CD4-positive, alpha-beta memory T cell (primary cell): ENCODE measurements at regions not wholly inside any gene's neighbourhood (a gene's known extent, or its start where the extent isn't known, plus 50 kb on each side); places are given as distances from the start of the nearest gene placed in this dataset.

Source experiments
- CTCF ChIA-PET: fragments of 350-600 bp; sonication (Branson Sonifier 250); formaldehyde crosslinking; loops from one replicate; lab custom pipeline; 2021; ENCODE audit warnings: inconsistent platforms; ENCODE audit not compliant: partially characterized antibody; lab: Charles Lee
- POLR2A ChIA-PET: fragments of 350-600 bp; sonication (Branson Sonifier 250); formaldehyde crosslinking; loops from one replicate; lab custom pipeline; 2021; ENCODE audit not compliant: partially characterized antibody; lab: Charles Lee
- DNase-seq, 5 donors: peaks; one replicate each; pipeline versions ENCODE4 v3.0.0 to v3.0.0-alpha.2; 2020 to 2022; ENCODE audit warnings: mixed read lengths in 1 of 5
- H3K27ac ChIP-seq: one replicate; pipeline ENCODE4 v1.7.0; 2013; ENCODE audit warnings: low read depth, low read length
- H3K27me3 ChIP-seq: 2 replicates; pipeline ENCODE4 v1.7.0; 2013; ENCODE audit warnings: mild to moderate bottlenecking, low read length, moderate library complexity; ENCODE audit not compliant: insufficient read depth
- H3K36me3 ChIP-seq: 2 replicates; pipeline ENCODE4 v1.7.0; 2013; ENCODE audit warnings: mild to moderate bottlenecking, low read length, moderate library complexity; ENCODE audit not compliant: insufficient read depth
- H3K4me1 ChIP-seq: 2 replicates; pipeline ENCODE4 v1.7.0; 2013; ENCODE audit warnings: mild to moderate bottlenecking, low read length, moderate library complexity; ENCODE audit not compliant: insufficient read depth
- H3K4me3 ChIP-seq, 2 donors: one replicate each; pipeline ENCODE4 v1.7.0; 2013; ENCODE audit warnings: low read length in 2 of 2, mild to moderate bottlenecking in 1 of 2
- H3K9me3 ChIP-seq, 2 donors: one replicate each; pipeline ENCODE4 v1.7.0; 2013; ENCODE audit warnings: low read length in 2 of 2, control low read depth in 1 of 2; ENCODE audit not compliant: control insufficient read depth in 1 of 2
- H3K27ac Mint-ChIP-seq, 7 donors: one replicate each; pipeline ENCODE4 v1.8.0; 2020 to 2021; ENCODE audit warnings: mixed read lengths in 7 of 7, mild to moderate bottlenecking in 6 of 7, inconsistent platforms in 3 of 7, moderate library complexity in 3 of 7
- H3K27me3 Mint-ChIP-seq, 2 donors: one replicate each; pipeline ENCODE4 v1.8.0; 2020 to 2021; ENCODE audit warnings: mixed read lengths in 2 of 2
- H3K36me3 Mint-ChIP-seq, 2 donors: one replicate each; pipeline ENCODE4 v1.8.0; 2020 to 2021; ENCODE audit warnings: mixed read lengths in 2 of 2, inconsistent platforms in 1 of 2, mild to moderate bottlenecking in 1 of 2
- H3K4me1 Mint-ChIP-seq, 4 donors: one replicate each; pipeline ENCODE4 v1.8.0; 2020 to 2021; ENCODE audit warnings: mixed read lengths in 4 of 4, mild to moderate bottlenecking in 1 of 4
- H3K4me3 Mint-ChIP-seq, 8 donors: one replicate each; pipeline ENCODE4 v1.8.0; 2020 to 2021; ENCODE audit warnings: mixed read lengths in 8 of 8, mild to moderate bottlenecking in 7 of 8, moderate library complexity in 6 of 8, inconsistent platforms in 3 of 8
- H3K9me3 Mint-ChIP-seq, 8 donors: one replicate each; pipeline ENCODE4 v1.8.0; 2020 to 2021; ENCODE audit warnings: mixed read lengths in 8 of 8, mild to moderate bottlenecking in 5 of 8, inconsistent platforms in 3 of 8, moderate library complexity in 1 of 8
- intact Hi-C: fragments of 100-400 bp; cut with micrococcal nuclease; formaldehyde crosslinking; loops from one replicate; pipeline ENCODE4 v1.15.1; 2023

GRCh38 chr9:108081112-108081511 lies 591.5 kb upstream of the KLF4 start:
- Mint-ChIP-seq H3K27me3 (no peaks in the 10 kb centered on the region), H3K4me3 (no peak overlapping the region), H3K9me3 (peaks cover 4 to 18% (median 10%) of the 10 kb centered on the region in 8 donors), H3K27ac (no peak overlapping the region), H3K4me1 (no peaks in the 10 kb centered on the region), H3K36me3 (no peaks in the 10 kb centered on the region)
- DNase-seq: no peak
- H3K27ac ChIP-seq: no peak overlapping the region
- no peaks in the 10 kb centered on the region for H3K4me1 ChIP-seq
- no peak overlapping the region for H3K4me3 ChIP-seq
- H3K9me3 ChIP-seq: no peaks in the 10 kb centered on the region
- no peaks in the 10 kb centered on the region for H3K27me3 ChIP-seq
- no peaks in the 10 kb centered on the region for H3K36me3 ChIP-seq
- intact Hi-C loops: no loop called here
- POLR2A ChIA-PET: no interaction called here
- CTCF ChIA-PET: no interaction called here

GRCh38 chr9:108080285-108080684 lies 590.7 kb upstream of the KLF4 start:
- ChIA-PET CTCF (no interaction called here), POLR2A (no interaction called here)
- intact Hi-C loops: no loop called here

GRCh38 chr9:108078811-108079210 lies 589.2 kb upstream of the KLF4 start:
- H3K4me1 ChIP-seq: no peaks in the 10 kb centered on the region
- Mint-ChIP-seq H3K36me3 (no peaks in the 10 kb centered on the region), H3K27me3 (no peaks in the 10 kb centered on the region), H3K27ac (no peak overlapping the region), H3K4me3 (no peak overlapping the region), H3K9me3 (peaks cover 2 to 17% (median 11%) of the 10 kb centered on the region in 8 donors), H3K4me1 (no peaks in the 10 kb centered on the region)
- no peaks in the 10 kb centered on the region for H3K27me3 ChIP-seq
- H3K9me3 ChIP-seq: no peaks in the 10 kb centered on the region
- CTCF ChIA-PET: no interaction called here
- H3K36me3 ChIP-seq: no peaks in the 10 kb centered on the region
- intact Hi-C loops: no loop called here
- no peak overlapping the region for H3K4me3 ChIP-seq
- POLR2A ChIA-PET: no interaction called here
- DNase-seq: no peak
- no peak overlapping the region for H3K27ac ChIP-seq

More at GRCh38 chr9:108080285-108080684, 590.7 kb upstream of the KLF4 start:
- H3K36me3 Mint-ChIP-seq: no peaks in the 10 kb centered on the region
- Histone ChIP-seq H3K27ac (no peak overlapping the region), H3K9me3 (no peaks in the 10 kb centered on the region), H3K27me3 (no peaks in the 10 kb centered on the region), H3K36me3 (no peaks in the 10 kb centered on the region), H3K4me1 (no peaks in the 10 kb centered on the region), H3K4me3 (no peak overlapping the region)
- no peak overlapping the region for H3K4me3 Mint-ChIP-seq
- H3K9me3 Mint-ChIP-seq: peaks cover 4 to 18% (median 11%) of the 10 kb centered on the region in 8 donors
- no peak for DNase-seq
- H3K27me3 Mint-ChIP-seq: no peaks in the 10 kb centered on the region
- no peak overlapping the region for H3K27ac Mint-ChIP-seq
- no peaks in the 10 kb centered on the region for H3K4me1 Mint-ChIP-seq

DNA sequence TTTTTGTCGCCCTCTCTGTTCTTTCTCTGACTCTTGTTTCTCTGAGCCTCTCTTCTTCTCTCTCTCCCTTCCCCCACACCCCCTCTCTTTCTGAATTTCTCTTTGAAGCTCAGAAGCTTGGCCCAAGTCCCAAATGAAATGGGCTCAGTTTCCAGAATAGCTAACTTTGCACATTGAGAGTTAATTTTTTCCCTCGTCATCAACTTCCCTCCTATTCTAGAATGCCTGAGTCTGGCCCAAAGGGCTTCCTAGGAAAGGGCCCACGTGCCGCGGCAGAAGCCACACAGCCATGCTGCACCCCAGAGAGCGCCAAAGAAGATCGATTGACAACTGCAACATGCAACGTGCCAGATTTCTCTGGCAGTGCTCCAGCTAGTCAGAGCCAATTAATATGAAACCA lies 588.8 kb upstream of the KLF4 start:
- Mint-ChIP-seq H3K36me3 (no peaks in the 10 kb centered on the region), H3K27ac (no peak overlapping the region), H3K27me3 (no peaks in the 10 kb centered on the region), H3K4me1 (no peaks in the 10 kb centered on the region), H3K9me3 (peaks cover under 1 to 15% (median 10%) of the 10 kb centered on the region in 8 donors), H3K4me3 (no peak overlapping the region)
- Histone ChIP-seq H3K27ac (no peak overlapping the region), H3K4me3 (no peak overlapping the region), H3K9me3 (no peaks in the 10 kb centered on the region), H3K27me3 (no peaks in the 10 kb centered on the region), H3K4me1 (no peaks in the 10 kb centered on the region), H3K36me3 (no peaks in the 10 kb centered on the region)
- intact Hi-C loops: no loop called here
- no peak for DNase-seq
- ChIA-PET POLR2A (no interaction called here), CTCF (no interaction called here)

DNA sequence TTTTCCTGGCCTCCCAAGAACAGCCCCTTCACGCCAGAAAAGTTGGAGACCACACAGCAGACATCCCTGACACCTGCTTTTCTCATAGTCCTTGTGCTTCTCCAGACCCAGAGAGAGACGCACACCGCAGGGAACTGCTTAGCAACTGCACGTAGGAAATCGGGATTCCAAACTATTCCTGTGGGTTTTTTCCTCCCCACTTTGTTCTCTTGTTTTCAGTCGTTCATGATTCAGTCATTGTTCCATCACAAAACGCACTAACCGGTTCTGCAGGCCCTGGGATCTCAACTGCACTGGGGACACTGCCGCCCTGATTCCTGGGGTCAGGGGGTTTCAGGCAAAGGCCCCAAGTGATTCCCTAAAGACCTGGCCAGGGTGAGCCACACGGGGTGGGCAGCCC lies 588.0 kb upstream of the KLF4 start:
- CTCF ChIA-PET: no interaction called here
- Mint-ChIP-seq H3K4me1 (no peaks in the 10 kb centered on the region), H3K27ac (no peak overlapping the region), H3K4me3 (no peak overlapping the region), H3K27me3 (no peaks in the 10 kb centered on the region), H3K36me3 (no peaks in the 10 kb centered on the region), H3K9me3 (peaks cover 0 to 18% (median 10%) of the 10 kb centered on the region in 8 donors)
- no peaks in the 10 kb centered on the region for H3K27me3 ChIP-seq
- intact Hi-C loops: no loop called here
- H3K27ac ChIP-seq: no peak overlapping the region
- DNase-seq: no peak
- no peak overlapping the region for H3K4me3 ChIP-seq
- POLR2A ChIA-PET: no interaction called here
- H3K4me1 ChIP-seq: no peaks in the 10 kb centered on the region
- no peaks in the 10 kb centered on the region for H3K36me3 ChIP-seq
- H3K9me3 ChIP-seq: no peaks in the 10 kb centered on the region

DNA sequence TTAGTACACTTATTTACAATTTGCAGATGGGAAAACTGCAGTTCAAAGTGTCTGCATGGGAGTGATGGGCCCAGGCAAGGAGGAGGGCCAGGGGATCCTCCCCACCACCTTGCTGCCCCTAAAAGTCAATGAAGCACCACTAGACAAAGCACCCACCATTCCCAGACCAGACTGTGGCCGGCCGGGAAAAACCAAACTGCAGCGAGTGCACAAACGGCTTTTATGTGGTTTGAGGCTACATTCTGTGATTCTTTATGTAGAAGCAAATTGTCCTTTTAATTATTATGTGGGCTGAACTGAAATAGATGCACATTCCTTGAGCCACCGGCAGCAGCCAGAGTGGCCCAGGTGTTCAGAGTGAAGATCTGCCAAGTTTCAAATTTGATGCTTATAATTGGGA lies 585.3 kb upstream of the KLF4 start:
- no peak for DNase-seq
- ChIA-PET CTCF (no interaction called here), POLR2A (no interaction called here)
- Histone ChIP-seq H3K27ac (no peak overlapping the region), H3K4me1 (no peaks in the 10 kb centered on the region), H3K36me3 (no peaks in the 10 kb centered on the region), H3K27me3 (no peaks in the 10 kb centered on the region), H3K4me3 (no peak overlapping the region), H3K9me3 (no peaks in the 10 kb centered on the region)
- H3K27me3 Mint-ChIP-seq: no peaks in the 10 kb centered on the region
- no peaks in the 10 kb centered on the region for H3K4me1 Mint-ChIP-seq
- H3K36me3 Mint-ChIP-seq: no peaks in the 10 kb centered on the region
- H3K27ac Mint-ChIP-seq: no peak overlapping the region
- no peak overlapping the region for H3K4me3 Mint-ChIP-seq
- intact Hi-C loops: no loop called here
- peaks cover 0 to 18% (median 7%) of the 10 kb centered on the region in 8 donors for H3K9me3 Mint-ChIP-seq

- H3K4me1 Mint-ChIP-seq: no peaks in the 10 kb centered on the region
- no peaks in the 10 kb centered on the region for H3K4me1 ChIP-seq
- H3K9me3 ChIP-seq: no peaks in the 10 kb centered on the region
- H3K4me3 Mint-ChIP-seq: no peak overlapping the region
- no peaks in the 10 kb centered on the region for H3K36me3 ChIP-seq
- H3K36me3 Mint-ChIP-seq: no peaks in the 10 kb centered on the region
- peaks cover 0 to 17% (median 7%) of the 10 kb centered on the region in 8 donors for H3K9me3 Mint-ChIP-seq
- intact Hi-C loops: no loop called here
- H3K27me3 ChIP-seq: no peaks in the 10 kb centered on the region
- DNase-seq: no peak
- CTCF ChIA-PET: no interaction called here
- H3K27ac ChIP-seq: no peak overlapping the region
- POLR2A ChIA-PET: no interaction called here
- H3K27me3 Mint-ChIP-seq: no peaks in the 10 kb centered on the region
- H3K27ac Mint-ChIP-seq: no peak overlapping the region
- H3K4me3 ChIP-seq: no peak overlapping the region
Measured at GRCh38 chr9:108073823-108074222, 584.3 kb upstream of the KLF4 start.

GRCh38 chr9:108072740-108073139 lies 583.2 kb upstream of the KLF4 start:
- Histone ChIP-seq H3K4me3 (no peak overlapping the region), H3K36me3 (no peaks in the 10 kb centered on the region), H3K4me1 (no peaks in the 10 kb centered on the region), H3K9me3 (no peaks in the 10 kb centered on the region), H3K27ac (no peak overlapping the region), H3K27me3 (no peaks in the 10 kb centered on the region)
- Mint-ChIP-seq H3K9me3 (peaks cover 0 to 16% (median 4%) of the 10 kb centered on the region in 8 donors), H3K4me3 (peak overlapping the region in 1 of 8 donors; percentile 36), H3K27me3 (no peaks in the 10 kb centered on the region), H3K27ac (no peak overlapping the region), H3K4me1 (no peaks in the 10 kb centered on the region), H3K36me3 (no peaks in the 10 kb centered on the region)
- DNase-seq: no peak
- ChIA-PET POLR2A (no interaction called here), CTCF (no interaction called here)
- intact Hi-C loops: no loop called here
